Uterus (tissue), 3 donors: ENCODE measurements at regions not wholly inside any gene's neighbourhood (a gene's known extent, or its start where the extent isn't known, plus 50 kb on each side); places are given as distances from the start of the nearest gene placed in this dataset.

Experiments used
- DNase-seq, 2 donors: peaks; one replicate each; pipeline ENCODE4 v3.0.0-alpha.2; 2019 to 2020
- H3K27ac ChIP-seq, 2 donors: fragments of 200-600 bp; sonication (generic); 1 replicate in 1 of 2; 2 replicates in 1 of 2; pipeline ENCODE4 v1.5.1; 2016 to 2018
- H3K27me3 ChIP-seq, 2 donors: fragments of 200-600 bp; sonication (generic); one replicate each; pipeline ENCODE4 v1.5.1; 2018 to 2019; ENCODE audit warnings: control low read depth in 1 of 2
- H3K36me3 ChIP-seq, 2 donors: fragments of 200-600 bp; sonication (generic); one replicate each; pipeline ENCODE4 v1.5.1; 2019; ENCODE audit warnings: control low read depth in 1 of 2
- H3K4me1 ChIP-seq, 2 donors: fragments of 200-600 bp; sonication (generic); one replicate each; pipeline ENCODE4 v1.5.1; 2018 to 2019; ENCODE audit warnings: control low read depth in 1 of 2
- H3K4me3 ChIP-seq, 2 donors: fragments of 200-600 bp; sonication (generic); 1 replicate in 1 of 2; 2 replicates in 1 of 2; pipeline ENCODE4 v1.5.1; 2018 to 2019; ENCODE audit warnings: mild to moderate bottlenecking in 1 of 2
- H3K9me3 ChIP-seq, 2 donors: fragments of 200-600 bp; sonication (generic); one replicate each; pipeline ENCODE4 v1.5.1; 2019; ENCODE audit warnings: control low read depth in 1 of 2
- POLR2A ChIP-seq, 2 donors: fragments of 450-650 bp; IDR thresholded peaks; one replicate each; pipeline ENCODE4 v1.6.1; 2016; ENCODE audit warnings: antibody characterized with exemption in 2 of 2, mild to moderate bottlenecking in 1 of 2, moderate library complexity in 1 of 2
- intact Hi-C: fragments of 100-400 bp; cut with DNase I; formaldehyde crosslinking; loops from one replicate; pipeline ENCODE4 v1.15.1; 2023; ENCODE audit warnings: low total_unique reads
- TF ChIP-seq, protein P1 (sequence below), 4 experiments: fragments of 200-600 bp in 2 of 4; fragments of 450-650 bp in 2 of 4; sonication (generic) in 2 of 4; IDR thresholded peaks; one replicate each; pipeline ENCODE4 v1.5.1; 2016 to 2019; ENCODE audit warnings: antibody characterized with exemption in 4 of 4, mild to moderate bottlenecking in 2 of 4, moderate library complexity in 1 of 4
- donor health status: DM: yes; HTN: yes; CAD: no.

DNA sequence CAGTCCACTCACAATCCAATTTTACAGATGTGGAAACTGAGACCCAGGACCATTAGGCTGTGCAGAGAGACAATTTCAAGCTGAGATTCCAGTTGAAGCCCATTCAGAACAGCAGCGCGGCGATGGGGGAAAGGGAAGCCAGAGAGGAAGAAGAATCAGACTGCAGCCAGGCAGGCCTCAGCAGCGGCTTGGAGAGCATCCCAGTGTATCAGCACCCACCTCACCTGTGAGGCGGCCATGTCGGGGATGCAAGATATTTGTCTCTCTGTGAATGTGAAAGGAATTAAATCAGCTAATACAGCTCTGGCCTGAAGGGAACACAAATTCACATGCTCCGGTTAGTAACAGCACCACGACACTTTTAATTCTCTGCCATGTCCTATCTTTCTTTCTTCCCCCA, 198.0 kb upstream of the SOX11 start:
- intact Hi-C loops = no loop called here
- Histone ChIP-seq H3K4me1 (no peaks in the 10 kb centered on the region), H3K4me3 (no peak overlapping the region), H3K36me3 (no peaks in the 10 kb centered on the region), H3K27ac (no peak overlapping the region), H3K27me3 (no peaks in the 10 kb centered on the region), H3K9me3 (no peaks in the 10 kb centered on the region)
- TF ChIP-seq, protein P1, sequence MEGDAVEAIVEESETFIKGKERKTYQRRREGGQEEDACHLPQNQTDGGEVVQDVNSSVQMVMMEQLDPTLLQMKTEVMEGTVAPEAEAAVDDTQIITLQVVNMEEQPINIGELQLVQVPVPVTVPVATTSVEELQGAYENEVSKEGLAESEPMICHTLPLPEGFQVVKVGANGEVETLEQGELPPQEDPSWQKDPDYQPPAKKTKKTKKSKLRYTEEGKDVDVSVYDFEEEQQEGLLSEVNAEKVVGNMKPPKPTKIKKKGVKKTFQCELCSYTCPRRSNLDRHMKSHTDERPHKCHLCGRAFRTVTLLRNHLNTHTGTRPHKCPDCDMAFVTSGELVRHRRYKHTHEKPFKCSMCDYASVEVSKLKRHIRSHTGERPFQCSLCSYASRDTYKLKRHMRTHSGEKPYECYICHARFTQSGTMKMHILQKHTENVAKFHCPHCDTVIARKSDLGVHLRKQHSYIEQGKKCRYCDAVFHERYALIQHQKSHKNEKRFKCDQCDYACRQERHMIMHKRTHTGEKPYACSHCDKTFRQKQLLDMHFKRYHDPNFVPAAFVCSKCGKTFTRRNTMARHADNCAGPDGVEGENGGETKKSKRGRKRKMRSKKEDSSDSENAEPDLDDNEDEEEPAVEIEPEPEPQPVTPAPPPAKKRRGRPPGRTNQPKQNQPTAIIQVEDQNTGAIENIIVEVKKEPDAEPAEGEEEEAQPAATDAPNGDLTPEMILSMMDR (IDR thresholded peaks at IDR 0.05) = no peak
- TF ChIP-seq POLR2A (IDR thresholded peaks at IDR 0.05) = no peak
- no peak for DNase-seq

DNA sequence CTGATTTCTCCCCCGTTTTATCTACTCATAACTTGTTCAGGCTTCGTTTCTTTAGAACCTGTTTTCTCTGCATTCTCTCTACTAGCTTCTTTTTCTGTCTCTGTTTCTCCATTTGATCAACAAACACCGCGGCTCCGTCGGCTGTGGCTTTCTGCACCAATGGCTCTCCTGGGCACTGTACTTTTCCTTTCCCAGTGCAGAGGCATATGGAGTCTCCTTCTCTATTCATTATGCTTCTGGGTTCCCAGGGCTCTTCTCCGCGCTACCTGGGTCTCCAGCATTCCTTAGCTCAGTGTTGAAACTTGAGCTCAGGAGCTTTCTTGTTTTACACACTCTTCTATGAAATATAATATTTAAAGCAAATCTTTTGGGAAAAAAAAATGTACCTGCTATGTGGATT, 196.6 kb upstream of the SOX11 start:
- Histone ChIP-seq H3K9me3 (no peaks in the 10 kb centered on the region), H3K4me1 (no peaks in the 10 kb centered on the region), H3K27me3 (no peaks in the 10 kb centered on the region), H3K36me3 (no peaks in the 10 kb centered on the region), H3K4me3 (no peak overlapping the region), H3K27ac (no peak overlapping the region)
- intact Hi-C loops = no loop called here
- DNase-seq = no peak
- TF ChIP-seq POLR2A (IDR thresholded peaks at IDR 0.05) = no peak
- TF ChIP-seq, protein P1 (IDR thresholded peaks at IDR 0.05) = no peak

DNA sequence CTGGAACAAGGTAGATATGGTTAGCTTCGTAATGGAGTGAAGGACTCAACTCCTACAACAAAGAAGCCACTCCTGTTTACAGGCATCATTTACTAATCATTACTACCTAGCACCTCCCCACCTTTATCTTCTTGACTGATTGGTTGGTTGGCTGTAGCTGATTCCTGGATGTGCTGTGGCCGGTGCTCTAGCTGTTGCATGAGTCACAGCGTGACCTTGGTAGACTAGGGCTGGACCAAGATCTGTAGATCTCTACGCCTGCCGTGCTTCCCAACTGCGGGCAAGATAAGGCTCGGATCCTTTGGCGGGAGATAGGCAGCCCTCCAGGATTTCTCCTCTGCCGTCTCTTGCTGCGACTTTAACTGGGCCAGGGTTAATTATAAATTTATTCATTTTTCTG, 194.3 kb upstream of the SOX11 start:
- Histone ChIP-seq H3K36me3 (no peaks in the 10 kb centered on the region), H3K9me3 (no peaks in the 10 kb centered on the region), H3K27me3 (no peaks in the 10 kb centered on the region), H3K4me1 (no peaks in the 10 kb centered on the region), H3K4me3 (no peak overlapping the region), H3K27ac (no peak overlapping the region)
- DNase-seq = no peak
- TF ChIP-seq, protein P1 (IDR thresholded peaks at IDR 0.05) = no peak
- TF ChIP-seq POLR2A (IDR thresholded peaks at IDR 0.05) = no peak
- intact Hi-C loops = no loop called here

DNA sequence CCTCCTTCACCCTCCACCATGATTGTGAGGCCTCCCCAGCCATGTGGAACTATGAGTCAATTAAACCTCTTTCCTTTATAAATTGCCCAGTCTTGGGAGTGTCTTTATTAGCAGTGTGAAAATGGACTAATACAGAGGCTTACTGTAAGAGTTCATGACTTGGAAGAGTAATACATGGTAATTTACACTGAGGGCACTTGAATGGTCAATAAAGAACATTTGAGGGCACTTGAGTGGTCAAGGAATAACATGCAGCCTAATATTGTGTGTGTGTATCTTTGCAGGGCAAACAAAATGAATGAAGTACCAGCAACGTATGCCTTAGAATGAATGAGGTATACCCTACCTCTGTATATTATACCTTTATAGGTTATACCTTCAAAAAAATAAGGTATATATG, 190.4 kb upstream of the SOX11 start:
- no peak for DNase-seq
- Histone ChIP-seq H3K36me3 (no peaks in the 10 kb centered on the region), H3K27me3 (no peaks in the 10 kb centered on the region), H3K9me3 (no peaks in the 10 kb centered on the region), H3K27ac (no peak overlapping the region), H3K4me1 (no peaks in the 10 kb centered on the region), H3K4me3 (no peak overlapping the region)
- TF ChIP-seq, protein P1 (IDR thresholded peaks at IDR 0.05) = no peak
- no peak for TF ChIP-seq POLR2A (IDR thresholded peaks at IDR 0.05)
- intact Hi-C loops = no loop called here

DNA sequence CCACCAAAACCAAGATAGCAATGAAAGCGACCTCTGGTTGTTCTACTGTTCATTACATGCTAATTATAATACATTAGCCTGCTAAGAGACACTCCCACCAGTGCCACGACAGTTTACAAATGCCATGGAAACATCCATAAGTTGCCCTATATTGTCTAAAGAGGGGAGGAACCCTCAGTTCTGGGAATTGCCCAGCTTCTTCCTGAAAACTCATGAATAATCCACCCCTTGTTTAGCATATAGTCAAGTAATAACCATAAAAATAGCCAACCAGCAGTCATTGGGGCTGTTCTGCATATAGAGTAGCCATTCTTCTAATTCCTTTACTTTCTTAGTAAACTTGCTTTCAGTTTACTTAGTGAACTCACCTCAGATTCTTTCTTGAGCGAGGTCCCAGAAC, 189.8 kb upstream of the SOX11 start:
- Histone ChIP-seq H3K9me3 (no peaks in the 10 kb centered on the region), H3K27me3 (no peaks in the 10 kb centered on the region), H3K4me1 (no peaks in the 10 kb centered on the region), H3K36me3 (no peaks in the 10 kb centered on the region), H3K27ac (no peak overlapping the region), H3K4me3 (no peak overlapping the region)
- no peak for DNase-seq
- no peak for TF ChIP-seq POLR2A (IDR thresholded peaks at IDR 0.05)
- TF ChIP-seq, protein P1 (IDR thresholded peaks at IDR 0.05) = no peak
- intact Hi-C loops = no loop called here
